ENCODE measurements at regions not wholly inside any gene's neighbourhood (a gene's known extent, or its start where the extent isn't known, plus 50 kb on each side); places are given as distances from the start of the nearest gene placed in this dataset.

GRCh38 chr16:73414638-73415037 is 366.7 kb upstream of the ZFHX3 start:
- TF ChIP-seq POLR2A (IDR thresholded peaks at IDR 0.05; ENCODE audit: low read length) = no peak
- TF ChIP-seq GATA1 (IDR thresholded peaks at IDR 0.05; ENCODE audit: low read depth, low read length) = no peak
